Transverse colon (tissue), 4 donors: ENCODE measurements at regions not wholly inside any gene's neighbourhood (a gene's known extent, or its start where the extent isn't known, plus 50 kb on each side); places are given as distances from the start of the nearest gene placed in this dataset.

ENCODE experiments used
- CTCF ChIP-seq, 5 experiments: fragments of 200-600 bp in 3 of 5; fragments of 450-650 bp in 2 of 5; sonication (generic) in 3 of 5; IDR thresholded peaks; 1 replicate in 2 of 5; 2 replicates in 3 of 5; pipeline ENCODE4 v1.5.1; 2016 to 2017; ENCODE audit warnings: antibody characterized with exemption in 5 of 5, inconsistent platforms in 3 of 5, mild to moderate bottlenecking in 2 of 5, moderate library complexity in 1 of 5
- POLR2A ChIP-seq: fragments of 450-650 bp; IDR thresholded peaks from one replicate; pipeline ENCODE4 v1.6.1; 2016; ENCODE audit warnings: antibody characterized with exemption, mild to moderate bottlenecking, moderate library complexity
- POLR2AphosphoS5 ChIP-seq, 3 donors: sonication (generic); formaldehyde crosslinking; IDR thresholded peaks; one replicate each; pipeline ENCODE4 v1.6.1; 2016; ENCODE audit warnings: antibody characterized with exemption in 3 of 3

- no peak for TF ChIP-seq POLR2AphosphoS5 (IDR thresholded peaks at IDR 0.05)
- TF ChIP-seq POLR2A, result no peak
- TF ChIP-seq CTCF (IDR thresholded peaks at IDR 0.05), result no peak
These were observed 182.5 kb upstream of the TENT5A start for GRCh38 chr6:81934936-81935335.
